HUES64 (cell line): ENCODE measurements at regions not wholly inside any gene's neighbourhood (a gene's known extent, or its start where the extent isn't known, plus 50 kb on each side); places are given as distances from the start of the nearest gene placed in this dataset.

Experiments
- H3K27ac ChIP-seq: 2 replicates; pipeline ENCODE4 v1.7.0; 2013; ENCODE audit warnings: low read depth, low read length, inconsistent platforms
- H3K27me3 ChIP-seq: 2 replicates; pipeline ENCODE4 v1.6.1; 2013; ENCODE audit warnings: mild to moderate bottlenecking, low read length; ENCODE audit not compliant: insufficient read depth
- H3K36me3 ChIP-seq: 2 replicates; pipeline ENCODE4 v1.6.1; 2013; ENCODE audit warnings: mild to moderate bottlenecking, low read length; ENCODE audit not compliant: insufficient read depth
- H3K4me1 ChIP-seq: 2 replicates; pipeline ENCODE4 v1.6.1; 2013; ENCODE audit warnings: mild to moderate bottlenecking, low read length, moderate library complexity; ENCODE audit not compliant: insufficient read depth
- H3K4me3 ChIP-seq: 2 replicates; pipeline ENCODE4 v1.5.1; 2013; ENCODE audit warnings: mild to moderate bottlenecking, low read length, moderate library complexity
- H3K9ac ChIP-seq: 2 replicates; pipeline ENCODE4 v1.6.1; 2013; ENCODE audit warnings: mild to moderate bottlenecking, low read depth, low read length
- H3K9me3 ChIP-seq: 2 replicates; pipeline ENCODE4 v1.6.1; 2013; ENCODE audit warnings: low read depth, low read length; ENCODE audit not compliant: insufficient read depth
- WGBS: fragments of 150-250, 120-280 bp; methylation state at CpG from one replicate; pipeline ENCODE4 v1.1.7; 2013; ENCODE audit warnings: missing lambda C conversion rate; 5-methylcytosine and 5-hydroxymethylcytosine counted together

DNA sequence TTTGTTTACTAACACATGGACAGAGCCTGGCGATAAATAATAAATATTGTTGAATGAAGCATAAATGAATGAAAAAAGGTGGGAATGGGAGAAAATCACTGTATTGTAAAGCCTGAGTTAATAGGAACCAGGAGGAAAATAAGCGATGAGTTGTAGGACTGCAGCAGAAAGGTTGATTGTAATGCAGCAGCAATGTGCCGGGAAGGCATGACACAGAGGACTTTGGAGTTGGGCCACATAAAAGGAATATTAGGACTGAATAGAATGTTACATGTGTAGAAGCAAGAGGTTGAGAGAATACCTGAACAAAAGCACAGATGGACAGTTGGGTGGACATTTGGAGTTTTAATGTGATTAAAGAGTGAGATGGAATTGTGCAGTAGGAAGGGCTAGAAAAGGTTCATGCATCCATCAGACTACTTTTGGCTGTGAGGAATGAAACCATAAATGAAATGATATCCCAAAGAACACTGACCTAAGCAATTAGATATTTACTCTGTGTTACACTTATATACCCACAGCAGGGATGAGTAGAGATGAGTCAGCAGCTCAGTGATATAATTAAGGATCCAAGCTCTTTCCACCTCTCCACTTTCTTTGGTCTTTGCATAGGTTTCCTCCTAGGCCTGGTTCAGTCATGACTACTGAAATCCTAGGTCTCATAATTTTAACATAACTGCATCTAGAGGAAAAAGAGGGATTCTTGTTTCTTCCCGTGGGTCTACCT, 55.4 kb downstream of the CCER1 start:
- no peak overlapping the region for H3K4me3 ChIP-seq
- no peak overlapping the region for H3K27ac ChIP-seq
- H3K27me3 ChIP-seq = no peaks in the 10 kb centered on the region
- no peak overlapping the region for H3K9ac ChIP-seq
- H3K4me1 ChIP-seq = no peaks in the 10 kb centered on the region
- H3K36me3 ChIP-seq = no peaks in the 10 kb centered on the region
- WGBS = 73% methylated on average over 4 of the region's 4 CpGs
- no peaks in the 10 kb centered on the region for H3K9me3 ChIP-seq

DNA sequence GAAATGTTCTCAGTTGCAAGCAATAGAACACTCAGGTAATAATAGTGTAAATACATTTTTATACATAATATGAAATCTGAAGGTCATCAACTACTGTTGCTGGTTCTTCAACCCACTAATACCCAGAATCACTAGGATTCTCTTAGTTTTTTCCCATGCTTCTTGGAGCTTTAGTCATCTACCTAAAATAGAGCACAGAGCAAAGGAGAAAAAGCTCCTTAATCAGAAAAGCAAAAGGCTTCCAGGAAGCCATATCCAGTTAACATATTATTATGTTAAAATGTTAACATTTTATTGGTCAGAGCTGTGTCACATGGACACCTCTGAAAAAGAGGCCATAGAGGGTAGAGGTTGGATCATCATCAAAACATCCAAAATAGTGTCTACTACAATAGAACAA, 57.0 kb downstream of the CCER1 start:
- Histone ChIP-seq H3K9ac (no peak overlapping the region), H3K4me3 (no peak overlapping the region), H3K4me1 (no peaks in the 10 kb centered on the region), H3K27ac (no peak overlapping the region), H3K9me3 (no peaks in the 10 kb centered on the region), H3K36me3 (no peaks in the 10 kb centered on the region), H3K27me3 (no peaks in the 10 kb centered on the region)

DNA sequence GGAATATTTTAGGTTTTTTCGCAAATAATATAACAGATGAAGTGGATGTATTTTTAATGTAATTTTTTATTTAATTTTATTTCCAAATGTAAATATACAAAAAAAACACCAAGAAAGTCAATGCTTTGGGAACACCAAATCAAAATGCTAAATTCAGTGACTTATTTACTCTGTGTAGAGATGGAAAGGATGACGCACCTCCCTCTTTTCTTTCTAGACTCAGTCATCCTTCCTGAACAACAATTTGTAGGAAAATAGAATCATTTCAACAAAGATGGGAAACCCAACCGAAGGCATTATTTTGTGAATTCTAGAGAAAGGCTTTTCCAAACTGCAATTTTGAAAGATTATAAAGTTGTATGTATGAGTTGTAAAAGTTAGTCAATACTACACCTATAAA, 57.7 kb downstream of the CCER1 start:
- Histone ChIP-seq H3K4me1 (no peaks in the 10 kb centered on the region), H3K9me3 (no peaks in the 10 kb centered on the region), H3K9ac (no peak overlapping the region), H3K4me3 (no peak overlapping the region), H3K27ac (no peak overlapping the region), H3K36me3 (no peaks in the 10 kb centered on the region), H3K27me3 (no peaks in the 10 kb centered on the region)
- WGBS = no CpG with 5 or more reads among the region's 3 CpGs

DNA sequence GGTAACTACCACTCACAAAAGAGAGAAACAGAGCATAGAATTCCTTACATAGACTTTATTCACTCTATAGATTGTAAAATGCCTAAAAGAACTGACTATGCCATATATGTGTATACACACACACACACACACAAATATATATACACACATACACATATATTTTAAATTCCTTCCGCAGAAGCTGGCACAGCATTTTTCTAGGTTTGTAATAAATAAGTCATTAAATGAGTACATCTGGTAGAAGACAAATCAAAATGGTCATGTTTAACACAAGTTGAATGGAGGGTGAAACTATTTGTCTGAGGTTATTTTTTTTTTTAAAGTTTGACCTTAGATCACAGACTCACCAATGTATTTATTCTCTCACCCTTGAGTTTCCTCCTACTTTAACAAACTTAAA, 58.2 kb downstream of the CCER1 start:
- Histone ChIP-seq H3K9me3 (no peaks in the 10 kb centered on the region), H3K27me3 (no peaks in the 10 kb centered on the region), H3K4me1 (no peaks in the 10 kb centered on the region), H3K4me3 (no peak overlapping the region), H3K36me3 (no peaks in the 10 kb centered on the region), H3K27ac (no peak overlapping the region), H3K9ac (no peak overlapping the region)
- WGBS = 100% methylated on average over 1 of the region's 1 CpG

DNA sequence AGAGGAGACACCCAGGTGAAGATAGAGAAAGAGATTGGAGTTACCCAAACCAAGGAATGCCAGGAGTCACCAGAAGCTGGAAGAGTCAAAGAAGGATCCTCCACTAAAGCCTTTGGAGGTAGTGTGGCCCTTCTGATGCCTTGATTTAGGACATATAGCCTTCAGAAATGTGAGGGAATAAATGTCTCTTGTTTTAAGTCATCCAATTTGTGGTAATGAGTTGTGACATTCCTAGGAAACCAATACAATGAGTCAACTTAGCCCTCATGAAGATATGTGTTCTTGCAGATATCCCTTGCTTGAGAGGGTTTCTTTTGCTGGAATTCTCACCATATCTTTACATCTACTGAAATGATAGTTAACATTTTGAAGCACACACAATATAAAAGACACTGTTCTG, 58.8 kb downstream of the CCER1 start:
- no peaks in the 10 kb centered on the region for H3K9me3 ChIP-seq

DNA sequence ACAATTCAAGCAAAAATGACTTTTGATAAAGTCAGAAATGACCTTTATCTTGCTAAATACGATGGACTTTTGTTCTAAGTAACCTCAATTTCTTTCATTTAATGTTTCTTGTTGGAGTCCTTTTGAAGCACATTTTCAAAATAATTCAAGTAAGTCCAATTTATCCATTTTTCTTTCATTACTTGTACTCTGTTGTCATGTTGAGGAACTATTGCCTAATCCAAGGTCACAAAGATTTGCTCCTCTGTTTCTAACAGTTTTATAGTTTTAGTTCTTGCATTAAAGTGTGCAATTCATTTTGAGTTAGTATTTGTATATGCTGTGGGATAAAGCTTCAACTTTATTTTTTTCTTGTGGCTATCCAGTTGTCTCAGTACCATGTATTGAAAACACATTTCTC, 66.7 kb downstream of the CCER1 start:
- Histone ChIP-seq H3K9ac (no peak overlapping the region), H3K27me3 (no peaks in the 10 kb centered on the region), H3K36me3 (no peaks in the 10 kb centered on the region), H3K9me3 (no peaks in the 10 kb centered on the region), H3K27ac (no peak overlapping the region), H3K4me3 (no peak overlapping the region), H3K4me1 (no peaks in the 10 kb centered on the region)
- WGBS = 90% methylated on average over 1 of the region's 1 CpG

More for the DNA sequence above, 58.8 kb downstream of the CCER1 start:
- no peak overlapping the region for H3K9ac ChIP-seq
- H3K27ac ChIP-seq = no peak overlapping the region
- H3K4me3 ChIP-seq = no peak overlapping the region
- H3K27me3 ChIP-seq = no peaks in the 10 kb centered on the region
- no peaks in the 10 kb centered on the region for H3K36me3 ChIP-seq
- no peaks in the 10 kb centered on the region for H3K4me1 ChIP-seq

DNA sequence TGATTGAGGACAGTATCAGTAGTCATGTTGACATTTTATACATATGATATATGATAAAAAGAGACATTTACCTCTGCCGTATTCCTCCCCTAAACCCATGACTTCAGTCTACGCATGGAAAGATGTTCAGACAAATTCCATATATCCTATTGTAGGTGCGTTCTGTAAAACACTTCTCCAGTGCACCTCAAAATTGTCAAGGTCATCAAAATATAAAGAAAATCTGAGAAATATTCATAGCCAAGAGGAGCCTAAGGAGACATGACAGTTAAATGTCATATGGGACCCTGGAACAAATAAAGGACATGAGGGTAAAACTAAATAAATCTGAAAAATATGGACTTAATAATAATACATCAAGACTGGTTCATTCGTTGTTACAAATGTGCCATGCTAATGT, 71.5 kb downstream of the CCER1 start:
- no peak overlapping the region for H3K4me3 ChIP-seq
- no peaks in the 10 kb centered on the region for H3K36me3 ChIP-seq
- 94% methylated on average over 4 of the region's 4 CpGs for WGBS
- no peak overlapping the region for H3K9ac ChIP-seq
- no peaks in the 10 kb centered on the region for H3K9me3 ChIP-seq
- no peak overlapping the region for H3K27ac ChIP-seq
- no peaks in the 10 kb centered on the region for H3K27me3 ChIP-seq
- H3K4me1 ChIP-seq = no peaks in the 10 kb centered on the region

DNA sequence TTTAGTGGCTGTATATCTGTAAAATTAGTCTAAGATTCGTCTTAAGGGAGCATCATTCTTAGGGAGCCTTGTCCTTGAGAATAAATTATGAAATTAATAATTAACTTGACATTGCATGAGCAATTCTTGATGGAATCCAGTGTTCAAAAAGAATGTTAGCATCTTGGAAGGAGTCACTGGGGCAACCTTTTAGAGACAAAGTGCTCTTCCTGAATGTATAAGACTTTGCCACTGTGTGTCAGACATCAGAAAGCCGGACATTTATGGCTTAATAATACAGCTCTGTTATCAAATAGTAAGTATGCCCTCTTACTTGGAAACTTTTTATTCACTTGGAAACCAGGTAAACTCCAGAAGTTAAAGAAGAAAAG, 83.3 kb downstream of the CCER1 start:
- no peaks in the 10 kb centered on the region for H3K4me1 ChIP-seq
- no peaks in the 10 kb centered on the region for H3K9me3 ChIP-seq
- H3K9ac ChIP-seq = no peak overlapping the region
- WGBS = 91% methylated on average over 2 of the region's 2 CpGs
- no peaks in the 10 kb centered on the region for H3K27me3 ChIP-seq
- H3K36me3 ChIP-seq = no peaks in the 10 kb centered on the region
- H3K4me3 ChIP-seq = no peak overlapping the region
- no peak overlapping the region for H3K27ac ChIP-seq

DNA sequence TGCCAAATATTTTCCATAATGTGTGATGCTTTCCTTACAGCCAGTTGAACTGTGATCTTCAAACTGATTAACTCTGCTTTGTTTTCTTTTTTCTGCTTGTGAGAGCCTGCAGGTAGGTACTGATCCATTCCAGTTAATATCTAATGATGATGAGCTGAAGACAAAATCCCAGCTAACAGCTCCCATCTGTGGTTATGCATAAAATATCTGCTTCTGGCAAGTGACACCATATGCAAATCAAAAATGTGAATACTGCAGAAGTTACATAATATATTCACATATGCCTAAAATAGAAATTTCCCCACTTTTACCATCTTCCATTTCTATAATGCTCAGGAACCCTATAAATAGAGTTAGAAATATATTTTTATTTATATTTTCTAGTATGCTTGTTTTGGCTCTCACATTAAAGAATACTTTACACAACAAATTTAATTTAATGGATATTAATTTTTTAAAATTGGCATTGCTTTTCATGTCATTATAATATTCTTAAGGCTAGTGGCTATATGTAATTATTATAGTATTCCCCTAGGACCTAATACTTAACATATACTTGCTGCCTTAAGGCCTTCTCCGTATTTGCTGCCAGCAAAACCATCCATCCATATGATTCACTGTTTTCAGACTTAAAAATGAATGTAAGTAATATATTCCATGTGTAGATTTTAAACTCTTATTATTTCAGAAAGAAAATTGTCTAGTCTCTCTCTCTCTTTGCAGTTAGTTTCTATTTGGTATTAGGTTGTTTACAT, 83.8 kb downstream of the CCER1 start:
- WGBS = no CpG with 5 or more reads among the region's 1 CpG
- no peaks in the 10 kb centered on the region for H3K27me3 ChIP-seq
- H3K27ac ChIP-seq = no peak overlapping the region
- no peak overlapping the region for H3K4me3 ChIP-seq
- H3K4me1 ChIP-seq = no peaks in the 10 kb centered on the region
- no peaks in the 10 kb centered on the region for H3K9me3 ChIP-seq
- H3K36me3 ChIP-seq = no peaks in the 10 kb centered on the region
- no peak overlapping the region for H3K9ac ChIP-seq

DNA sequence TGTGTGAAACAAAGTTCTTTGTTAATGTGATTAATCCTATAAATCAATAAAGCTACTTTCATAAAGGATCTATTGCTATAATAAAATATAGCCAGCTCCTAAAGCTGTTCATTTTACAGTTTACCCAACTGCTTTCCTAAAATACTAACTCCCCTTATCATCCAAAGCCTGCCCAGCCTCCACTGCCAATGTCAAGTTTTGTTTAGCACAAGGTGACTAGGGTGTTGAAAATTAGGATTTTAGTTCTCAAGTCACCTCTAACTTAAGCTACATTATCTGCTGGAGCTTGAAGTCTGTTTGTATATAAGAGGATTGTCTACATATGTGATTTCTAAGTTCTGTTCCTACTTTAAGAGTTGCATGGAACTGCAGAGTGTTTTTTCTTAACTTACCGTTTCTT, 86.3 kb downstream of the CCER1 start:
- Histone ChIP-seq H3K9me3 (no peaks in the 10 kb centered on the region), H3K4me1 (no peaks in the 10 kb centered on the region), H3K9ac (no peak overlapping the region), H3K27me3 (no peaks in the 10 kb centered on the region), H3K4me3 (no peak overlapping the region), H3K36me3 (no peaks in the 10 kb centered on the region), H3K27ac (no peak overlapping the region)
- 100% methylated on average over 1 of the region's 1 CpG for WGBS

DNA sequence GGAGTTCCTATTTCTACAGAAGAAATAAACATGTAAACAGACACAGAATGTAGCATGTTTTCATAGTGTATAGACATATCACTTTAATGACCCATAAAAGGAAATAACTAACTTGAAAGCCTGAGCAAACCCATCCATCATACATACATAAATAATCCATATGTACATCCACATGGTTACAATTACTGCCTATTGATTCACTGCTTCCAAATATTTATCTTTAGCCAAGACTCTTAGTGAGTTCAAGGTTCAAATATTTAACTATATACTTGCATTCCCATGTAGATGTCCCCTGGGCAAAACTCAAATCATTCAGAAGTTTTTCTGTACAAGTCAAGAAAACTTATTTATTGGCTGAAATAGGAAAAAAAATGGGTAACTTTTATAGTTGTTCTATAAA, 95.4 kb downstream of the CCER1 start:
- Histone ChIP-seq H3K27me3 (no peaks in the 10 kb centered on the region), H3K4me3 (no peak overlapping the region), H3K9ac (no peak overlapping the region), H3K27ac (no peak overlapping the region), H3K36me3 (no peaks in the 10 kb centered on the region), H3K4me1 (no peaks in the 10 kb centered on the region), H3K9me3 (no peaks in the 10 kb centered on the region)

DNA sequence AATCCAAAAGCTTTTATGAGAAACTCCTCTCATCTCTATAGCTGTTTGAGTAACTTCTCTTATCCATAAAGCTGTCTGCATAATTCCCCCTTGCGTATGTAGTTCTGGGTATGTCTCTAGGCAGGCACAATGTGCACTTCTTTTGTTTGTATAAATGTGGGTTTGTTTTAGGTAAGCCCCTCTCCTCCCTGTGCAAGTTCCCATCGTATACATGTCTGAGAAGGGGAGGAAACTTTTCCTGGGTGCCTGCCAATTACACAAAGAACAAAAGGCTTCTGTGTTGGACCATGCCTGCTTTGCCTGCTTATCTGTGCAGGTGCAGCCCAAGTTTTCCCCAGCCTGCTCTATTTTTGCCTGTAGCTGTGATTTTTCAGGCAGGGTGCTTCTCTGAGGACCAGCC, 96.7 kb downstream of the CCER1 start:
- Histone ChIP-seq H3K4me1 (no peaks in the 10 kb centered on the region), H3K9ac (no peak overlapping the region), H3K27me3 (no peaks in the 10 kb centered on the region), H3K4me3 (no peak overlapping the region), H3K36me3 (no peaks in the 10 kb centered on the region), H3K27ac (no peak overlapping the region), H3K9me3 (no peaks in the 10 kb centered on the region)
- whole genome bisulfite sequencing = 71% methylated on average over 1 of the region's 2 CpGs
